Activated CD4-positive, CD25-positive, alpha-beta regulatory T cell treated with anti-CD3 and anti-CD28 coated beads, Interleukin-2, amount 50 U/mL, for 72 hours (primary cell): ENCODE measurements at regions not wholly inside any gene's neighbourhood (a gene's known extent, or its start where the extent isn't known, plus 50 kb on each side); places are given as distances from the start of the nearest gene placed in this dataset.

Experiments
- DNase-seq: peaks from one replicate; pipeline ENCODE4 v3.0.0; 2021

DNA sequence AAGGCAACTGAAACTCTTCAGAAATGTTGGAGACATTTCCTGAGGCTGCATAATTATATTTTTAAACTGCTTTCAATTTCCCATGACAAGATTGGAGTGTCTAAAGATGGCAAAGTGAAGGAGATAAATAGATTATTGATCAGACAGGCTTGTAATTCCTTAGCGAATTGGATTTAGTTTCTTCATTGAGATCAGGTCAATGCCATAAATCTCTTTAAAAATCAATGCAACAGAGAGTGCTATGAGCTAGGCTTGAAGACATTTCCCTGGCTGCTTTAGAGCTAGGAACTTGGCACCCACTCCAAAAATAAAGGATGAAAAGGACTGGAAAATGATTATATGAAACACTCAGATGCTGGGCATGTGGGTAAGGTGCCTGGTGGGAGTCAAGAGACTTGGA, 828.4 kb downstream of the TLR4 start:
- DNase-seq = no peak

DNA sequence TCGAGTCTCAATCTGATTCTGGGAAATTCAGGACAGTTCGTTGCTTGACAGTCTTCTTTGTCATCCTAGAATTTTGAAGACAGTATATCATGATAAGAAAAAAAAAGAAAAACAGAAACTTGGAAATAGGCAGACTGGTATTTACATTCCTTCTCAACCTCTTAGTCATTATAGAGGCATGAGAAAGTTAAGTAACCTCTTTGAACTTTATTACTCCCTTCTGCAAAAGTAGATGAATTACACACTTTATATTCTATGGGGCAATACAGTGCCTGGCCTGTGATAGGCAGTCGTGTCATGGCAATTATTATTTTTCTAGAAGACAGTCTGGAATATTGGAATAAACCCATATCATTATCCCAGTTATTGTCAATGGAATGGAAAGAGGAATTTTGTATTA, 828.9 kb downstream of the TLR4 start:
- no peak for DNase-seq

DNA sequence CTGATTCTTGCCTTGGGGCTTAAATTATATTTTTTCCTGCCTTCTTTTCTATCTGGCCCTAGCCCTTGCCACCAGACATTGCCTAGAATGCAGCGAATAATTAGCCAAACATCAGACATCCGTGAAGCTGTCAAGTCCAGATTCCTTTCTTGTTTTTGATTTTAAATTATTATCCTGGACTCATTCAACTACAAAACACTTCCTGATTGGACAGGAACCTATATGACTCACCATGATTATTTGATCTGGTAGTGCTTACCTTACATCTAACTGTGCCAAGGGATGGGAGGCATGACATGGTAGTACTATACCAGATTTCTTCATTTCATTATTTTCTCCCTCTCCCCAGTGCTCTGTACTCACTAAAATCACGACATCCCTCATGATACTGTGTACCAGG, 829.6 kb downstream of the TLR4 start:
- DNase-seq = no peak

DNA sequence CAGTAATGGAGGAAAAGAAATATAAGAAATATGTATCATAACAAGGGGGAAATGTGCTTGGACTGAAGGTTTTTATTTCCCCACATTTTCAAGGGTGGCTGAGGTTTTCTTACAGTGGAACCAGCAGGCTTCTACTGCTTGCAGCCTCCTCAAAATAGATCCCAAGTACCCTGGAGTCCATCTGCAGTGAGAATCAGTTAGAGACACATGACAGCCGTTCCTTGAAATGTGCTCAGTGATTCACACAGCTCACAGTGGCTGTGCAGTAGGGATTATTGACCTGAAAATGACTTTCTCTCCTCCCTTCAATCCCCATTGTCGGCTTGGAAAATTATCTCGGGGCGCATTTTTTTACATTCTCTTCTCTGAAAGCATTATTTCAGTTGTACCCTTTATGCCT, 832.0 kb downstream of the TLR4 start:
- DNase-seq = no peak

DNA sequence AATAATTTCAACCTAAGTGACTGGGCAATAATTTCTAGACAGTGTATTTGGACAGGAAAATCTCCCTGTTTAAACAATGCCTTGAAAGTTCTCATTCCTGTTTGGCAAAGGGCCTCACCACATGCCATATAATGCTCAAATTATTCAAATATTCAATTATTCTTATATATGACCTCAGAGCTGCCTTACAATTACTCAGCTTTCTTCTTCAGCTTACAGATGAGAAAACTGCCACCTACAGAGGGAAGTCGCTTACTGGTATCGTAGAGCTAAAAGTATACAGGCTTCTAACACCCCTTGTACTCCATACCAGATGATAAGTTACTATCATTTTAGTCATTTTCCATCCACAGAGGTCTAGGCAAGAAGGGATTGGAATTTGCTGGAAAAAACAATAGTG, 830.3 kb downstream of the BRINP1 start:
- DNase-seq = no peak

DNA sequence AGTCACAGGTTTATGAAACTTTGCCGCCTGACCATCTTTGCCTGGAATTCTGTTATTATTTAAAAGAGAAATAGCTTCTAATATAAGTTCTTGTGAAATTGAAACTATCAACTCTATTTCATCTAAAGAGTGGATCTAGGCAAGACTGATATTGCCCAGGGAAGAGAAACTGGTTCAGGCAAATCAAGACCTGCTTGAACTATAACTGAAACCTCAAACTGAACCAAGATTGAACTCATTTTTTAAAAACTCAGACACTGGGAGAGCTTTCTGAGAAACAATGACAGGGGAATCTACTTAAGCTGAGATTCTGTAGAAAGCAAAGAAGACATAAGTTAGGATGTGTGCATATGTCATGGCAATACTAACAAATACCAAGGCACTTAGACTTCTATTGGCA, 815.8 kb downstream of the BRINP1 start:
- no peak for DNase-seq

DNA sequence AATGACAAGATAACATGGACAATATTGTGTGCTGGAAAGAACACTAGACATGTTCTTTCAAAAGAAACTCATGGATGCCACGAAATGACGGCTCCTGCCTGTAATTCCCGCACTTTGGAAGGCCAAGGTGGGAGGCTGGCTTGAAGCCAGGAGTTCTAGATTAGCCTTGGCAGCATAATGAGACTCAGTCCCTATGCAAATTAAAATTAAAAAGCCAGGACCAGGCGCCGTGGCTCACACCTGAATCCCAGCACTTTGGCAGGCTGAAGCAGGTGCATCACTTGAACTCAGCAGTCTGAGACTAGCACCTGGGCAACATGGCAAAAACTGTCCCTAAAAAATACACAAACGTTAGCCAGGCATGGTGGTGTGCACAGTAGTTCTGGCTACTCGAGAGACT, 814.2 kb downstream of the BRINP1 start:
- no peak for DNase-seq

DNA sequence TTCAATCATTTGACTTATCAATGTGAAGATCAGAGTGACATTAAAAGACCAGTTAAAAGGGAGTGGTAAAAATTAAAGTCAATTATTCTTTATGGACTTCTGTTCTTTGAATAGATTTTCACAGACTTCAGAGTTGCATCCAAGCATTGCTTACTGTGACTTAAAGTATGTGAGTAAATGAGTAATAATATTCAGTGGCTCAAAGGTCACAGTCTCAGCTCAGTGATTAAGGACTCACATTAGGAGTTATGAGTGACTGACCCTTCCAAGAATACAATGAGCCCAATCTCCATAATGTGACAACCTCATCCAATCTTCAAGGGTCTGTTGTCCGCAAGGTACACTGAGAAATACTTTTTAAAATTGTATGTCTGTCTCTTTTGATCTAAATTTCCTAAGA, 811.2 kb downstream of the BRINP1 start:
- DNase-seq = no peak

DNA sequence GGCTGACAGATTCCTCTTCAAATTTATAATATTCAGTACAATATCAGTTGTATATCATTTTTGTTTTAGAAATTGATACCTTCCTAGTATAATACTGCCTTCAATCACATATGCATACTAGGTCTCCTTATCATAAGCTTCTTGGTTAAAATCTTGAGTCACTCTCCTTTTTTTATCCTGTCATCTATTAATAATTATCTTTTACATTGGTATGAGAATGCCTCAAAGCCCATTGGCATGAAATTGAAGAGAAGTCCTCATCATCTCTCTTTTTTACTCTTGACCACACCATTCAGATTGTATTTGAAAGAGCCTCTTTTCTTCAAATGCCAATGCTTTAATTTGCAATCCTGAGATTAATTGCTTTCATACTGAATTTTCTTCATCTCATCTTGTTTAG, 810.3 kb downstream of the BRINP1 start:
- no peak for DNase-seq

DNA sequence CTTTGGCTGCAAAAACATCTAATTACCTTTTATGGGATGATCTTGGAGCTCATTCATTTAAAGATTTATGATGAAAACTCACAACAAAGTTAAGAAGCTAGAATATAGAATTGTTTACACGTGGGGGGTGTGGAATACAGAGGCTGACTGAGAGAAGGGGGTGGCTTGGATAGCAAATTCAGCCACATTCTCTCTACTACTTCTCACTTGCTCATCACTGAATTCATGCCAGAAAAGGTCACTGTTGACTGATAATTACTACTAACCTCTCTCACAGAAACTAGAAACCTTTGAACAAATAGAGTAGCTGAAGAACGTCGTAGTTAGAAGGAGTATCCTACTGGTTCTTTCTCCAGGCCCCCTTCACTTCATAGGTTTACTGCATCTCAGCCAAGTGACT, 808.2 kb downstream of the BRINP1 start:
- DNase-seq = no peak

DNA sequence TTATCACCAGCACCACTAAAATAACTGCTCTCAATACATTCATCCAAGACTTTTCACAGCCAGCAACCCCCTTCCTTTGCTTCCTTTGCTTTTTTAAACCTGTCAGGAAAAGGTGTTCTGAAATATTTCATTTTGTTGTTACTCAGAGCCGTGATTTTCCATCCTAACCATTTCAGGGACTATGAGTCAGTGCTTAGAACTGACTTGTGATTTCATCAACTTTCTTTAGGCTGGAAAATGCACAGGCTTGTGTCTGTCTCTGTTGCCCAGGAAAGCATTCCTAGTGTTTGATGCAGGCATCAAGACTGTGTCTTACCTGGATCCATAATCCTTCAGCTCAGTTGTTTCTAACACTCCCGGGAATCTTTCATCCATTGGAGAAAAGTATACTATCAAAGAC, 805.6 kb downstream of the BRINP1 start:
- no peak for DNase-seq

DNA sequence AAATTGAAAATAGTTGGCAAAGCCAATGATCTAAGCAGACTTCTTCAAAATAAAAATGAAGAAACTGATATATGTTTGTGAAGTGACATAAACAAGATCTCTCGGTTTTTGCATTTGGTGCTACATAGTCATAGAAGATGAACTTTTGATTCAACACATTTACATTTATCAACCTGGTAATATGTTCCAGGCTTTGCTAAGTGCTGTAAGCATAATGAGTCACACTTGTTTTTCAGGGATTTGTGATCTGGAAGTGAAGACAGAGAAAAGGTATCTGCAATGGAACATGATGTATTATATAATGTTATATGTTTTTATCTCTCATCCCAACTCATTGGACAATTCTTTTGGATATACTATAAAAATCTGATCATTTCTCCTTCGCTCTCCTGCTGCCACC, 801.4 kb downstream of the BRINP1 start:
- DNase-seq = no peak

DNA sequence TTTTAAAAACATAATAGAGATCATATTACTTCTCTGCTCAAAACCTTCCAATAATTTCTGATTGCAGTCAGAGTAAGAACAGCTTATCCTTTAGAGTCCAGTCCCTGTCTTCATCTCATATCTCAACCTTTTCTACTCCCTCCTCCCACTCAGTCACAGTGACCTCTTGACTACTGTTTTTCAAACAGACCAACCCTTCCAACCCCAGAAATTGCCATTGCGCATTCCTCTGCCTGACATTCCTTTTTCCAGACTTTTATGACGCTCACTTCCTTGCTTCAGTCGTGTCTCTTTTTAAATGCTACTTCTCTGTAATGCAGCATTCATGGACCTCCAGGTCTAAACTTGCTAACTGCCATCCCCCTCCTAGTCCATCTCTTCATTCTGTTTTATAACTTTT, 800.5 kb downstream of the BRINP1 start:
- no peak for DNase-seq

DNA sequence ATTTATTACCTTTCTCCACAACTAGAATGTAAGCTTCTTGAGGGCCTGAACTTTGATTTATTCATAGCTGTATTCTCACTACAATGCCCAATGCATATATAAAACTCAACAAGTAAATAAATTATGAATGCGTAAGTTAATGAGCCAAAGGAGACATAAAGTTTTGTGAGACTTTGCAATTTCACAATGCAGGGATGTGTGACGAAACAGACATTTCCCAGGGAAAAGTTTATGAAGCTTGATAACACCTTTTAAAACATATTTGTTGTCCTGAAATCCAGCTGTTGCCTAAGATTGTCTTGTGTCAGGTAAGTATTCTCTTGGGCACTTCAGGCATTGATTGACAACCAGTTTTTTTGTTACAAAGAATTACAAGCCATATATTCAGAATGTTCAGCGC, 800.1 kb downstream of the BRINP1 start:
- no peak for DNase-seq

DNA sequence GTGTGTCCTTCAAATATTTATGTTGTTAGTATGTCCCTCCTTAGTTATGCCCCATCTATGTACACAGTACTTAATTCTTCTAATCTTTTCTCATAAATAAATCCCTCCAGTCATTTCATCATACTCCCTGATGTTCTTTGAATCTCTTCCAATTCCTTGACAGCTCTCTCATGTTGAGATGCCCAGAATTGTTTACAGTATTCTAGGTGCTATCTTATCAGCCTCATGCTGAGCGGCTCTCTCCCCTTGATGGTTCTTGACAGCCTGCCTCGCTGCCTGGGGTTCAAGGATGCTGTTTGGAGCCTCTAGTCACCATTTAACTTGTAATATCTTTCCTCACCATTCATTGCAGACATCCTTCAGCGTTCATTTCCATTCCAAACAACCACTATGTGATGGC, 799.2 kb downstream of the BRINP1 start:
- no peak for DNase-seq

DNA sequence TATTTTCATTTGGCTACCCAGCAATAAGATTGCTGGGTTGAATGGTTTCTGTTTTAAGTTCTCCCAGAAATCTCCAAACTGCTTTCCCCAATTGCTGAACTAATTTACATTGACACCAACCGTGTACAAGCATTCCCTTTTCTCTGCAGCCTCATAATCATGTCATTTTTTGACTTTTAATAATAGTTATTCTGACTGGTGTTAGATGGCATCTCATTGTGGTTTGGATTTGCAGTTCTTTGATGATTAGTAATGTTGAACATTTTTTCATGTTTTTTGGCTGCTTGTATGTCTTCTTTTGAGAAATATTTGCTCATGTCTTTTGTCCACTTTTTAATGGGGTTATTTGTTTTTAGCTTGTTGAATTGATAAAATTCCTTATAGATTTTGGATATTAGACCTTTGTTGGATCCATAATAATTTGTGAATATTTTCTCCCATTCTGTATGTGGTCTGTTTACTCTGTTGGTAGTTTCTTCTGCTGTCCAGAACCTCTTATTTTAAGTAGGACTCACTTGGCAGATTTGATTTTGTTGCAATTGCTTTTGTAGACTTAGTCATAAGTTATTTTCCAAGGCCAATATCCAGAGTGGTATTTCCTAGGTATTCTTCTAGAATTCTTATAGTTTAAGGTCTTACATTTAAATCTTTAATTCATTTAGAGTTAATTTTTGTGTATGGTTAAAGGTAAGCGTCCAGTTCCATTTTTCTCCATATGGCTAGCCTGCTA, 793.7 kb downstream of the BRINP1 start:
- DNase-seq = no peak

DNA sequence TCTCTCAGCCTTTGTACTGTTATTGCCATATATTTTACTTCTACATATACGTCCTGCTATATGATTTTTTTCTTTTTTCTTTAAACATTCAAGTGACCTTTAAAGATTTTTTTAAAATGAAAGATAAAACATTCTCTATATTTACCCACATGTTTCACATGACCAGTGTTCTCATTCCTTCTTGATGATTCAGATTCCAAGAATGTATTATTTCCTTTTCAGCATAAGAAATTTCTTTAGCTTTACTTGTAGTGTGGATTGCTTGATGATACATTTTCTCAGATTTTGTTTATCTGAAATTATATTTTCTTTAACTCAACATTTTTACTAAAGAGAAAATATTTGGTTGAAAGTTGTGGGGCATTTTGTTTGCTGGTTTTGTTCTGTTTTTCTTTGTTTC, 792.1 kb downstream of the BRINP1 start:
- DNase-seq = no peak

DNA sequence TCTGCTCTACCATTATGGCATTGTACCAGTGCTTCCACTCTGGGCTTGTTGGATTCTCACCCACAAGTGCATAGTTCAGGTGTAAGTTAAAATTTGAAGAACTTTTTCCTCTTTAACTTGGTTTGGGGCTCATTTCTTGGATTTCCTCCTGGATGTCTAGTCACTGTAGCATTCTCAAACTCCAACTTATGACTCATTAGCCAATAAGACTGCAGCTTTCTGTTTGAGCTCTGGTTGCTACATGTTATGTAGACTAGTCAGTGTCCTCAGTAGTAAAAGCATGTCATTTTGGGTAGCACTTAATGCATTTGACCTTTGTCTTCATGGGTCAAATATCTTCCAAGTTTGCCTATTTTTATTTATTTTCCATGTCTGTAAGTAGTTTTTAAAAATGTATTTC, 790.8 kb downstream of the BRINP1 start:
- no peak for DNase-seq

DNA sequence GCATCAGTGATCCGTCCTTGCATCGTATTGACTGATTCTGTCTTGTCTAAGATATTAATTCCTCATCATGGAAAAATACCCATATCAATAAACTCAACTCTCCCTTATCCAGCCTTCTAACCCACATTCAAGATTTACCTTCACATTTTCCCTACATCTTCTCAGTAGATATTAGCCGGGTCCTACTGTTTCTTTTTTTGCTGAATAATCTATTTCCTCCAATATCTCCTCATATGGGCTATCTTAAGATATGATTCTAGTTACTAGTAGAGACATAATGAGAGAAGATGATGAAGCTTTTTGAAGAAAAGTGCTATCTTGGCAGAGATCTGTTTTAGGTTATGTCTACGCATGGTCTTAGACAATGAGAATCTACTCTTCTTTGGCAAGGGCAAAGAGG, 785.8 kb downstream of the BRINP1 start:
- no peak for DNase-seq

DNA sequence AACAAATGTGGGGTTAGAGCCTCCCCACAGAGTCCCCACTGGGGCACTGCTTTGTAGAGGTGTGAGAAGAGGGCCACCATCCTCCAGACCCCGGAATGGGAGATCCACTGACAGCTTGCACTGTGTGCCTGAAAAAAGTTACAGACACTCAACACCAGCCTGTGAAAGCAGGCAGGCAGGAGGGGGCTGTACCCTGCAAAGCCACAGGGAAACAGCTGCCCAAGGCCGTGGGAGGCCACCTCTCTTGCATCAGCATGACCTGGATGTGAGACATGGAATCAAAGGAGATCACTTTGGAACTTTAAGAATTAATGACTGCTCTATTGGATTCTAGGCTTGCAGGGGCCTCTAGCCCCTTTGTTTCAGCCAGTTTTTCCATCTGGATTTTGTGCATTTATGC, 782.3 kb downstream of the BRINP1 start:
- DNase-seq = no peak

DNA sequence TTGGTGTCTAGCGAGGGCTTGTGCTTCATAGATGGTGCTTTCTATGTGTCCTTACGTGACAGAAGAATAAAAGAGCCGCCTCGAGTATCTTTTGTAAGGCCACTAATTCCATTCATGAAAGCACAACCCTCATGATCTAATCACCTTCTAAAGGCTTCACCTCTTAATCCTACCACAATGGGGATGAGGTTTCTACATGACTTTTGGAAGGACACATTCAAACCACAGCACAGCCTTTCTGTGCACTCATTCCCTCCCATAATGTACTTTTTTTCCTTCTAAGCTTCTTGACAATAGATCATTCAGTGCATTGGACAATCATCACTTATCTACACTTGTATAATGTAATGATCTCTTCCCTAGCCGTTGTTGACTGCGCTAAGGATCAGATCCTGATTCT, 774.8 kb downstream of the BRINP1 start:
- DNase-seq = no peak

DNA sequence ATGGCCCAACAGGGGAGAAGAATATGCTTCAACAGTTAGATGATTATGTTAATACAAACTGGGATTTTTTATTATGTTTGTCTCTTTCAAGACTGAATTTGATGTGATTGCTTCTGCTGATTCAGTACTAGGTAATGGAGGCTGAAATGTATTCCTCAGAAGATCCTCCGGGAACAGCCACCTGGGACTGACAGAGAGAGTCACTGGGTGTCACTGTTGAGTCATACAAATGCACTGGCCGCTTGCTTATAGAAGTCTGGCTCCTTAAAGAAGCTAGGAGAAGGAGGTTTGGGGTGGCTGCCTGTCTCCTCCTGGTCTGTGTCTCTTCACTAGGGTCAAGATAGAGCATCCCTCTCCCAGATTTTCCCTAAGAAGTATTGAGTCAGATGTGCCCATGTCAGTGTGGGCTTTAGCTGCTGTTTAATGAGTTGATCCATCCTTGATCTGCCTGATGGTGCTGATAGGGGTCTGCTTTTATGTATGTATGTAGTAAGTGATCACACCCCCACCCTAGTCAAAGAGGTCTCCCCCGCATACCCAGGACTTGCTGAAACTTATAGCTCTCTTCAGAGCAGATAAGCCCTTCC, 773.4 kb downstream of the BRINP1 start:
- no peak for DNase-seq

DNA sequence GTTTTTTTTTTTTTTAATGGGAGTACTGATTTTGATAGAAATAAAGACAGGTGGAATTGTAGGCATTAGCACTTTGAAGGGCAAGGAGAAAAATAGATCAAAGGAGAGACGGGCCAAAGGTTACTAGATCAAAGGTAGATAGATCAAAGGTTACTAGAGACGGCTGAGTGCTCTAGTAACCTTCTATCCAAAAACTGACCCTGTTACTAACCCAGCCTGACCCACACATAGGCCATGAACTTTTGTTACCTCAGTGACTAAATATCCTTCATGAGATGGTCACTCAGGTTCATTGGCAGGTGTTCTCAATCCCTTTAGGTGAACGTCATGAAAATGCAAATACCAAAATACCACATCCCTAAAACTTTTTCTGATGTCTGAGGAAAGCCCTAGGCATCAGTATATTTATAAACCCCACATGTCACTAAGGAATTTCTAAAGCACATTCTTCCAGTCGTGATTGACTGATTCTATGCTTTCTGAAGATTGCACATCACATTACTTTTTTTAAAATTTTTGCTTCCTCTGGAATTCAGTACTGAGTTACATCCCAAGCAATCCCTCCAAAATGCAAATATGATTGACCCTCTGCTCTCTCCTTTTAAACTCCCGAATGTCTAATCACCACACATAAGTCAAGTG, 772.7 kb downstream of the BRINP1 start:
- DNase-seq = no peak

DNA sequence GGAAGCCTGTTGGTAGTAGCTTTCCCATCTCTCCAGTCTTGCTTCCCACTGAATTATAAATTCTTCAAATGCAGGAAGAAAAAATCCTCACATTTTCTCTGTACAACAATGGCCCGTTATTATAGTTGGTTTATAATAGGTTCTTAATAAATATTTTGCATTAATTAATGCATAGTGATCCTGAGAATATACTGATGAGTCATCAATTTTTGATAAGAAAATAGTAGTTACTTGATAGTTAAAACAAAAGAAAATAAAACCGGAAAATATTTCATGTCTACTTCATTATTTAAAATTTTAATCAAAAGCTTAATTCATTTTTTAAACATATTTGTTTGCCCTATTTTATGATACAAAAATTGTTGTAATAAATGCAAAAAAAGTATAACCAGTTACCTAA, 762.6 kb downstream of the BRINP1 start:
- no peak for DNase-seq
